K562 (cell line): ENCODE measurements at regions not wholly inside any gene's neighbourhood (a gene's known extent, or its start where the extent isn't known, plus 50 kb on each side); places are given as distances from the start of the nearest gene placed in this dataset.

Experiments used
- ATAC-seq: fragments of 200-7000 bp; cut with Tn5 transposase; 3 replicates; pipeline ENCODE4 v1.9.1; 2020; ENCODE audit warnings: moderate library complexity
- BruUV-seq: library from RNA; stranded (reverse); fragments of 400-500 nt; replicated peaks from 2 replicates; lab custom pipeline; 2021; lab: Mats Ljungman, UMichigan
- CTCF ChIA-PET: fragments of 300-600 bp; formaldehyde crosslinking; extraction: SDS; loops from one replicate; lab custom pipeline; 2021; ENCODE audit warnings: low intra/inter-chr PET ratio; lab: Yijun Ruan, JAX
- POLR2A ChIA-PET: fragments of 300-600, 350-650 bp; sonication (Branson Sonifier 250); formaldehyde crosslinking; extraction: SDS; loops from one replicate; lab custom pipeline; 2021; ENCODE audit warnings: antibody characterized with exemption, inconsistent platforms; lab: Yijun Ruan, JAX
- DNase-seq, 4 experiments: peaks; one replicate each; pipeline versions ENCODE4 v3.0.0 to v3.0.0-alpha.2; 2011 to 2018; ENCODE audit warnings: low spot score in 3 of 4, mixed read lengths in 3 of 4; ENCODE audit errors: extremely low read depth in 1 of 4
- FAIRE-seq: peaks from 2 replicates; lab custom pipeline; 2011; peaks lifted over from hg19 to GRCh38; lab: Jason Lieb, UNC
- H2AFZ ChIP-seq: 2 replicates; pipeline ENCODE4 v1.6.0; 2011; ENCODE audit warnings: low read depth, low read length, control low read depth, inconsistent platforms
- H3K27ac ChIP-seq: fragments of 200-600 bp; 3 replicates; pipeline ENCODE4 v1.8.0; 2011; ENCODE audit warnings: low read depth, mild to moderate bottlenecking, control low read depth, inconsistent platforms, low read length, moderate library complexity, mixed read lengths; ENCODE audit errors: extremely low read depth
- H3K27me3 ChIP-seq, 2 experiments: fragments of 300-600 bp in 1 of 2; 2 replicates in 1 of 2; 3 replicates in 1 of 2; pipeline versions ENCODE4 v1.6.0 to v1.8.0; 2011; ENCODE audit warnings: inconsistent platforms in 2 of 2, low read length in 2 of 2, mild to moderate bottlenecking in 1 of 2, mixed read lengths in 1 of 2, moderate library complexity in 1 of 2; ENCODE audit not compliant: control insufficient read depth in 2 of 2, insufficient read depth in 2 of 2
- H3K36me3 ChIP-seq: fragments of 300-600 bp; 3 replicates; pipeline ENCODE4 v1.8.0; 2011; ENCODE audit warnings: mild to moderate bottlenecking, low read length, inconsistent platforms; ENCODE audit not compliant: control insufficient read depth, insufficient read depth
- H3K4me1 ChIP-seq, 2 experiments: fragments of 200-600 bp in 1 of 2; replicated peaks in 1 of 2; 2 replicates in 1 of 2; 3 replicates in 1 of 2; pipeline versions ENCODE4 v1.5.1 to v1.8.0; 2011; ENCODE audit warnings: inconsistent platforms in 2 of 2, low read length in 2 of 2, mild to moderate bottlenecking in 1 of 2, mixed read lengths in 1 of 2, moderate library complexity in 1 of 2; ENCODE audit not compliant: control insufficient read depth in 2 of 2, insufficient read depth in 2 of 2
- H3K4me2 ChIP-seq: 2 replicates; pipeline ENCODE4 v1.6.1; 2011; ENCODE audit warnings: low read length, control low read depth, inconsistent platforms, mixed read lengths; ENCODE audit not compliant: insufficient read depth
- H3K4me3 ChIP-seq: fragments of 200-600 bp; sonication (generic), shearing (Covaris generic); 2 replicates; pipeline ENCODE4 v1.5.1; 2016; ENCODE audit warnings: control low read depth, inconsistent platforms
- H3K79me2 ChIP-seq: fragments of 200-600 bp; 3 replicates; pipeline ENCODE4 v1.8.0; 2011; ENCODE audit warnings: low read length, inconsistent platforms; ENCODE audit not compliant: control insufficient read depth, insufficient read depth
- H3K9ac ChIP-seq, 2 experiments: 2 replicates each; pipeline versions ENCODE4 v1.6.0 to v1.6.1; 2011; ENCODE audit warnings: low read depth in 2 of 2, low read length in 2 of 2, control low read depth in 1 of 2, inconsistent platforms in 1 of 2, mild to moderate bottlenecking in 1 of 2, mixed read lengths in 1 of 2; ENCODE audit not compliant: insufficient read depth in 1 of 2
- H3K9me1 ChIP-seq: one replicate; pipeline ENCODE4 v1.6.0; 2011; ENCODE audit warnings: inconsistent platforms, mild to moderate bottlenecking, low read length, moderate library complexity; ENCODE audit not compliant: control insufficient read depth, insufficient read depth
- H3K9me3 ChIP-seq: replicated peaks from 2 replicates; pipeline ENCODE4 v1.5.1; 2011; ENCODE audit warnings: low read depth, low read length, inconsistent platforms; ENCODE audit not compliant: control insufficient read depth, insufficient read depth
- H4K20me1 ChIP-seq: replicated peaks from 2 replicates; pipeline ENCODE4 v1.6.1; 2011; ENCODE audit warnings: low read length, inconsistent platforms, mixed read lengths; ENCODE audit not compliant: control insufficient read depth, insufficient read depth
- ELF1 ChIP-seq: fragments of 200-800 bp; sonication (Bioruptor generic); IDR thresholded peaks from 2 replicates; pipeline ENCODE4 v1.6.1; 2016; ENCODE audit warnings: missing genetic modification characterization, missing compliant biosample characterization
- ZNF197 ChIP-seq: fragments of 200-800 bp; sonication (Bioruptor generic); IDR thresholded peaks from 2 replicates; pipeline ENCODE4 v1.6.1; 2016; ENCODE audit warnings: low read depth, missing genetic modification characterization, missing compliant biosample characterization
- WGBS: fragments of 100-300 bp; shearing (Covaris generic); methylation state at CpG from one replicate; pipeline ENCODE4 v1.1.6; 2016; ENCODE audit warnings: low coverage, mixed read lengths; ENCODE audit not compliant: insufficient coverage; ENCODE audit errors: missing lambda C conversion rate; 5-methylcytosine and 5-hydroxymethylcytosine counted together
- in situ Hi-C: fragments of 300-500 bp; cut with MboI; formaldehyde crosslinking; loops from 4 replicates; pipeline ENCODE4 v1.15.0; 2018; ENCODE audit warnings: inconsistent platforms, mixed read lengths
- intact Hi-C: fragments of 100-400 bp; cut with micrococcal nuclease; formaldehyde crosslinking; loops from 2 replicates; pipeline ENCODE4 v1.14.2; 2022
- TF ChIP-seq, protein P1 (sequence below): sonication (generic); formaldehyde crosslinking; IDR thresholded peaks from 2 replicates; pipeline ENCODE4 v1.5.0; 2020; ENCODE audit warnings: missing genetic modification reagents

DNA sequence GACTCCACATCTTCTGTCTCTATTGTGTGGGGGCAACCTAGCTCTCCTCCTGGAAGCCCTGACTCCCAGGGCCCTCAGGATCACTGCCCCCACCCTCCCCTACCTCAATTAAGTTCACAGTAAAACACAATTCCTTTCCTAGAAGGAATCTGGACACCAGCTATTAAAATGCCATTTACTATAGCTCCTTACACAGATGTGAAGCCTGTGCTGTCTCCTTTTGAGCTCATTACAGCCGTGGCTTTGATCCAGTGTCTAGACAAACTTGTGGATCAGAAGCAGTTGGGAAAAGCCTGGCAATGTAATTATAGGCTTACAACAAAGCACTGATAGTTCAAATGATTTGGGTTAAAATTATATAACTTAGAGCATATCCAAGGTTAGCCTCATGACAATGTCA is 107.0 kb upstream of the SMIM23 start (continued):
- no peak for TF ChIP-seq ZNF197 (CRISPR knock-in tag)

DNA sequence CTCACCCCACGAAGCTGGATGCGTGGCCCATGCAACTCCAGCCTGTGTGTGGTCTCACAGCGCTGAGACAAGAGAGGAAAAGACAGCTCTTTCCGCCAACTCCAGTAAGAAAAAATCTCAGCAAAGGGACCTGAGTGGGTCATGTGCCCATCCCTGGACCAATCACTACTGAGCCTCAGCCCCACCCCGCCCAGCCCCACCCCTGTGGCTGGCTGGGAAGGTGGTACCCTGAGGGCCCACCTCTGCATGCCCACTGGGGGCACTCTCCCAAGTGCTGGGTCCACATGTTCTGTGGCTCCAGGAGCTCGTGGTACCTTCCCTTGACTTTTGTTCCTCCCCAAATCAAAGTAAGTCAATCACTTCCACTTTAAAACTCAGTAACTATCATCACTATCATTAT is 105.1 kb upstream of the SMIM23 start:
- Histone ChIP-seq H3K4me1 (no peaks in the 10 kb centered on the region), H3K9me1 (no peaks in the 10 kb centered on the region), H3K36me3 (no peaks in the 10 kb centered on the region), H2AFZ (no peak overlapping the region), H3K9ac (no peak overlapping the region), H3K27ac (no peak overlapping the region), H4K20me1 (no peaks in the 10 kb centered on the region; the same call in 1 of the 2 replicates), H3K4me2 (no peak overlapping the region), H3K4me3 (no peak overlapping the region), H3K79me2 (no peaks in the 10 kb centered on the region), H3K9me3 (no peaks in the 10 kb centered on the region), H3K27me3 (peaks cover 3 to 33% of the 10 kb centered on the region in 2 experiments; a peak in 4 of 5 replicates)
- in situ Hi-C loops = no loop called here
- 0% methylated on average over 5 of the region's 6 CpGs for WGBS
- FAIRE-seq (no peak), ATAC-seq (0 out of 3 replicates have a peak, but pooled peaks have one; percentile 37), DNase-seq (peak in 3 of 4 experiments; percentile 14 to 23 (median 17))
- intact Hi-C loops = no loop called here
- ChIA-PET POLR2A (interaction anchor here (0.7 kb wide), 1 partner anchor 194 kb away, joined by 3 read pairs; no protein-coding TSS in a partner anchor), CTCF (no interaction called here)
- TF ChIP-seq ELF1 = no peak
- TF ChIP-seq, protein P1, sequence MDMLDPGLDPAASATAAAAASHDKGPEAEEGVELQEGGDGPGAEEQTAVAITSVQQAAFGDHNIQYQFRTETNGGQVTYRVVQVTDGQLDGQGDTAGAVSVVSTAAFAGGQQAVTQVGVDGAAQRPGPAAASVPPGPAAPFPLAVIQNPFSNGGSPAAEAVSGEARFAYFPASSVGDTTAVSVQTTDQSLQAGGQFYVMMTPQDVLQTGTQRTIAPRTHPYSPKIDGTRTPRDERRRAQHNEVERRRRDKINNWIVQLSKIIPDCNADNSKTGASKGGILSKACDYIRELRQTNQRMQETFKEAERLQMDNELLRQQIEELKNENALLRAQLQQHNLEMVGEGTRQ (CRISPR knock-in tag) = peak; percentile 29; the same call in 1 of the 2 replicates
- BruUV-seq = no TSS peak
